HUES6 (cell line): ENCODE measurements at regions not wholly inside any gene's neighbourhood (a gene's known extent, or its start where the extent isn't known, plus 50 kb on each side); places are given as distances from the start of the nearest gene placed in this dataset.

Source experiments
- H3K27ac ChIP-seq: 2 replicates; pipeline ENCODE4 v1.7.0; 2013; ENCODE audit warnings: low read depth, mild to moderate bottlenecking, low read length, inconsistent platforms
- H3K27me3 ChIP-seq: 2 replicates; pipeline ENCODE4 v1.6.1; 2013; ENCODE audit warnings: low read length; ENCODE audit not compliant: control insufficient read depth, insufficient read depth
- H3K36me3 ChIP-seq: 2 replicates; pipeline ENCODE4 v1.6.1; 2013; ENCODE audit warnings: low read length; ENCODE audit not compliant: control insufficient read depth, insufficient read depth
- H3K4me1 ChIP-seq: 2 replicates; pipeline ENCODE4 v1.6.1; 2013; ENCODE audit warnings: low read length; ENCODE audit not compliant: control insufficient read depth, insufficient read depth
- H3K4me3 ChIP-seq: 2 replicates; pipeline ENCODE4 v1.5.1; 2013; ENCODE audit warnings: low read depth, low read length
- H3K9ac ChIP-seq: one replicate; pipeline ENCODE4 v1.6.1; 2013; ENCODE audit warnings: mild to moderate bottlenecking, low read length
- H3K9me3 ChIP-seq: 2 replicates; pipeline ENCODE4 v1.6.1; 2013; ENCODE audit warnings: low read depth, low read length; ENCODE audit not compliant: control insufficient read depth, insufficient read depth

- no peaks in the 10 kb centered on the region for H3K36me3 ChIP-seq
Observed at GRCh38 chr11:127648583-127648982, 648.0 kb upstream of the KIRREL3 start.

GRCh38 chr11:127644366-127644765 lies 643.8 kb upstream of the KIRREL3 start:
- H3K4me3 ChIP-seq: no peak overlapping the region
- H3K9ac ChIP-seq: no peak overlapping the region
- no peaks in the 10 kb centered on the region for H3K27me3 ChIP-seq
- no peaks in the 10 kb centered on the region for H3K9me3 ChIP-seq
- H3K27ac ChIP-seq: no peak overlapping the region
- peaks cover 18% of the 10 kb centered on the region for H3K4me1 ChIP-seq
- no peaks in the 10 kb centered on the region for H3K36me3 ChIP-seq

More at GRCh38 chr11:127648583-127648982, 648.0 kb upstream of the KIRREL3 start:
- H3K27ac ChIP-seq: no peak overlapping the region
- no peaks in the 10 kb centered on the region for H3K4me1 ChIP-seq
- H3K9me3 ChIP-seq: no peaks in the 10 kb centered on the region
- no peaks in the 10 kb centered on the region for H3K27me3 ChIP-seq
- no peak overlapping the region for H3K9ac ChIP-seq
- no peak overlapping the region for H3K4me3 ChIP-seq

DNA sequence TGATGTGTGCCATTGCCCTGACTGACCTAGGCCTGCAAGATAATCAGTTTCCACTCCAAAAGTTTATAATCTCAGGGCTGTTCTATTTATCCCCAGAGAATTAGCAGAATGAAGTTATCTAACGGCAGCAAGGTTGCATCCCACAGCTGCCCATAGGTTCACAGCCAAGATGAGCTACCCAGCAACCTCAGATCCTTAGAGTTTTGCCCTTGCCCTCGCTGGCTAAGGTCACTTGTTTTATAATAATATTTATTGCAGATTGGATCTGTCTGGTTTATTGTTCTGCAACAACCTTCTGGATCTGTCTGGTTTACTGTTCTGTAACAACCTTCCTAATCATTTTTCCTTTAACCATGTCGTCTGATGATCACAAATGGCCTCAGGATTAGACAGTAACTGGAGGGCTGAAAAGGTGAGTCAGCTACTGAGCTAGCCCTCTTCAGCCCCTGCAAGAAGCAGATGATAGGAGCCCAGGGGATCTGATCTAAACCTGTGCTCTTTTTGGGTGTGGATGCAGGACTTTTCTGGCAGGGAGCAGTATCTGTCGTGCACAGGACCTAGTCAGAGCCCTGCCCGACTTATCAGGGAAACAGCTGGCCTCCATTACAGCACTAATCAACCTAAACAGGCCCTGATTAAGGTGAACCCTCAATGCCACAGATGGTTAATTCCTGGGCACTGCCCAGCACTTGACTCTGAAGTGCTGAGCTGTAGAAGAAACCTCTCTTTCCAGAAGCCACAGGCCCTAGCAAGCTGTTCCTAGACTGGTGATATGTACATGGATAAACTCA lies 642.9 kb upstream of the KIRREL3 start:
- Histone ChIP-seq H3K4me1 (peaks cover 18% of the 10 kb centered on the region), H3K36me3 (no peaks in the 10 kb centered on the region), H3K9ac (no peak overlapping the region), H3K4me3 (no peak overlapping the region), H3K27me3 (no peaks in the 10 kb centered on the region), H3K9me3 (no peaks in the 10 kb centered on the region), H3K27ac (no peak overlapping the region)

GRCh38 chr11:127640561-127641451 lies 640.2 kb upstream of the KIRREL3 start:
- H3K27me3 ChIP-seq: no peaks in the 10 kb centered on the region
- no peak overlapping the region for H3K4me3 ChIP-seq
- H3K4me1 ChIP-seq: peaks cover 18% of the 10 kb centered on the region
- no peak overlapping the region for H3K9ac ChIP-seq
- no peaks in the 10 kb centered on the region for H3K9me3 ChIP-seq
- H3K36me3 ChIP-seq: no peaks in the 10 kb centered on the region
- no peak overlapping the region for H3K27ac ChIP-seq

GRCh38 chr11:127639916-127640315 lies 639.3 kb upstream of the KIRREL3 start:
- Histone ChIP-seq H3K9ac (no peak overlapping the region), H3K4me1 (peaks cover 18% of the 10 kb centered on the region), H3K36me3 (no peaks in the 10 kb centered on the region), H3K27ac (no peak overlapping the region), H3K4me3 (no peak overlapping the region; the same call in 1 of the 2 replicates), H3K9me3 (no peaks in the 10 kb centered on the region), H3K27me3 (no peaks in the 10 kb centered on the region)

GRCh38 chr11:127632976-127633680 lies 632.6 kb upstream of the KIRREL3 start:
- no peaks in the 10 kb centered on the region for H3K9me3 ChIP-seq
- no peak overlapping the region for H3K27ac ChIP-seq
- H3K4me3 ChIP-seq: 0 out of 2 replicates have a peak overlapping the region, but pooled peaks have one; percentile 1
- peaks cover 23% of the 10 kb centered on the region for H3K4me1 ChIP-seq
- H3K36me3 ChIP-seq: no peaks in the 10 kb centered on the region
- no peaks in the 10 kb centered on the region for H3K27me3 ChIP-seq
- no peak overlapping the region for H3K9ac ChIP-seq

DNA sequence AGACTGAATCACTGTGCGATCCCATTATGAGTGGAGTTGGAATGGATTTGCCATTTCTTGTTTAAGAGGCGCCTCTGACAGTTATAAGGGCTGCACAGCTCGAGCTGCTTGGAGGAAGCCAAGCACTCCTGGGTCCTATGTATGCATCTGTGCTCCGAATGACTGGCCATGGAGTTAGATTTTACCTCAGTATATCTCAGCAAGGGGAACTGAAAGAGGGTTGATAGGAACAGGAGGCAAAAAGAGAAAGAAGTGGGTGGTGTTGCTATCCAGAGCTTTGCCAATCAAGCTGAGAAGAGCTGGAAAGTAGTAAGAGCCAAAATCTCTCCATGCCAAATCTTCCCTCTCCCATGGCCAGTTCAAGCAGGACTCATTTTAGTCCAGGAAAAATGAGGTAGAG lies 632.0 kb upstream of the KIRREL3 start:
- Histone ChIP-seq H3K4me3 (0 out of 2 replicates have a peak overlapping the region, but pooled peaks have one; percentile 1), H3K9me3 (no peaks in the 10 kb centered on the region), H3K27ac (no peak overlapping the region), H3K4me1 (peaks cover 25% of the 10 kb centered on the region), H3K9ac (no peak overlapping the region), H3K27me3 (no peaks in the 10 kb centered on the region), H3K36me3 (no peaks in the 10 kb centered on the region)

GRCh38 chr11:127631974-127632373 lies 631.4 kb upstream of the KIRREL3 start:
- Histone ChIP-seq H3K27ac (no peak overlapping the region), H3K4me1 (peaks cover 25% of the 10 kb centered on the region), H3K27me3 (no peaks in the 10 kb centered on the region), H3K9ac (no peak overlapping the region), H3K36me3 (no peaks in the 10 kb centered on the region), H3K4me3 (no peak overlapping the region), H3K9me3 (no peaks in the 10 kb centered on the region)

DNA sequence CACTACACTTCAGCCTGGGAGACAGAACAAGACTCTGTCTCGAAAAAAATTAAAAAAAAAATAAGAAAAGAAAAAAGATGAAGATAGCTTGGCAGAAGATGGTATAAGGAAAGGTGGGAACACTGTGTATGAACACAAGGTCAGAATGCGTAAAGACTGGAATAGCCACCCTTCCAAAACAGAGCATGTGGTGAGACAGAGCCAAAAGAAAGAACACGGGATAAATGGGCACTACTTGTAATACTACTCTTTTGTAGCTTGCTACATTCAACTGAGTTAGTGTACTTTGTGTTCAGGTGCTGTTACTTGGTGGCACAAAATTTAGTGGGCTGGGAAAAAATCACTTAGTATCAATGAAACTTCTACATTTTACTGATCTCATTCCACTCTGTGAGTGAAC lies 628.6 kb upstream of the KIRREL3 start:
- no peaks in the 10 kb centered on the region for H3K9me3 ChIP-seq
- no peaks in the 10 kb centered on the region for H3K36me3 ChIP-seq
- H3K27me3 ChIP-seq: no peaks in the 10 kb centered on the region
- H3K27ac ChIP-seq: no peak overlapping the region
- no peak overlapping the region for H3K9ac ChIP-seq
- peaks cover 25% of the 10 kb centered on the region for H3K4me1 ChIP-seq
- no peak overlapping the region for H3K4me3 ChIP-seq

- no peaks in the 10 kb centered on the region for H3K9me3 ChIP-seq
Observed at GRCh38 chr11:127628458-127628785, 627.9 kb upstream of the KIRREL3 start.

More at GRCh38 chr11:127628458-127628785, 627.9 kb upstream of the KIRREL3 start:
- Histone ChIP-seq H3K9ac (no peak overlapping the region), H3K4me1 (peaks cover 22% of the 10 kb centered on the region), H3K4me3 (no peak overlapping the region), H3K27me3 (no peaks in the 10 kb centered on the region), H3K36me3 (no peaks in the 10 kb centered on the region), H3K27ac (no peak overlapping the region)
